SK-N-SH (cell line): ENCODE measurements at regions not wholly inside any gene's neighbourhood (a gene's known extent, or its start where the extent isn't known, plus 50 kb on each side); places are given as distances from the start of the nearest gene placed in this dataset.
"Not testable (repeated sequence)": the region's sequence is repeated elsewhere in the genome, so short reads cannot be mapped to it uniquely, and the experiment has no call there.

ENCODE experiments used
- CTCF ChIA-PET: fragments of 300-600, 350-600 bp; formaldehyde crosslinking; extraction: SDS; loops from one replicate; lab custom pipeline; 2021; lab: Yijun Ruan, JAX
- POLR2A ChIA-PET: fragments of 350-600 bp; sonication (Branson Sonifier 250); formaldehyde crosslinking; extraction: SDS; loops from one replicate; lab custom pipeline; 2020; ENCODE audit warnings: antibody characterized with exemption, inconsistent platforms; lab: Yijun Ruan, JAX
- DNase-seq: peaks from one replicate; pipeline ENCODE4 v3.0.0; 2012
- H2AFZ ChIP-seq: fragments of 200-600 bp; sonication (generic); 2 replicates; pipeline ENCODE4 v1.8.1; 2016; ENCODE audit warnings: antibody characterized with exemption, mild to moderate bottlenecking, low read depth
- H3F3A ChIP-seq: fragments of 200-600 bp; sonication (generic); replicated peaks from 2 replicates; pipeline ENCODE3; 2016; ENCODE audit warnings: antibody characterized with exemption, mild to moderate bottlenecking; ENCODE audit not compliant: insufficient read depth
- H3K27ac ChIP-seq, 2 experiments: fragments of 200-500 bp in 1 of 2; fragments of 200-600 bp in 1 of 2; sonication (Bioruptor generic) in 1 of 2; sonication (generic), shearing (Covaris generic) in 1 of 2; 2 replicates each; pipeline versions ENCODE4 v1.5.1 to v1.6.1; 2014 to 2016; ENCODE audit warnings: low read depth in 2 of 2, inconsistent platforms in 1 of 2, low read length in 1 of 2, mild to moderate bottlenecking in 1 of 2, mixed read lengths in 1 of 2
- H3K27me3 ChIP-seq: fragments of 200-600 bp; sonication (generic), shearing (Covaris generic); 2 replicates; pipeline ENCODE4 v1.6.1; 2016; ENCODE audit warnings: mixed run types; ENCODE audit not compliant: insufficient read depth
- H3K36me3 ChIP-seq, 2 experiments: fragments of 200-500 bp in 1 of 2; fragments of 200-600 bp in 1 of 2; sonication (Bioruptor generic) in 1 of 2; sonication (generic) in 1 of 2; replicated peaks in 1 of 2; 2 replicates each; pipeline versions ENCODE3 to v1.5.1; 2014 to 2016; ENCODE audit warnings: low read length in 1 of 2, mild to moderate bottlenecking in 1 of 2; ENCODE audit not compliant: insufficient read depth in 2 of 2, control insufficient read depth in 1 of 2
- H3K4me1 ChIP-seq, 2 experiments: fragments of 200-500 bp in 1 of 2; fragments of 200-600 bp in 1 of 2; sonication (Bioruptor generic) in 1 of 2; sonication (generic), shearing (Covaris generic) in 1 of 2; 2 replicates each; pipeline versions ENCODE4 v1.5.1 to v1.6.1; 2014 to 2016; ENCODE audit warnings: low read depth in 1 of 2, low read length in 1 of 2, mixed run types in 1 of 2; ENCODE audit not compliant: insufficient read depth in 2 of 2, control insufficient read depth in 1 of 2
- H3K4me2 ChIP-seq: fragments of 200-600 bp; sonication (generic), shearing (Covaris generic); 2 replicates; pipeline ENCODE4 v1.6.1; 2017; ENCODE audit warnings: mixed run types
- H3K4me3 ChIP-seq, 2 experiments: fragments of 200-500 bp in 1 of 2; fragments of 200-600 bp in 1 of 2; sonication (Bioruptor generic) in 1 of 2; sonication (generic), shearing (Covaris generic) in 1 of 2; 2 replicates each; pipeline versions ENCODE4 v1.5.1 to v1.8.1; 2014 to 2016; ENCODE audit warnings: low read depth in 2 of 2, inconsistent platforms in 1 of 2, low read length in 1 of 2, mild to moderate bottlenecking in 1 of 2, mixed read lengths in 1 of 2, moderate library complexity in 1 of 2
- H3K79me2 ChIP-seq: fragments of 200-600 bp; sonication (generic); 2 replicates; pipeline ENCODE4 v1.8.1; 2017; ENCODE audit warnings: mild to moderate bottlenecking; ENCODE audit not compliant: insufficient read depth
- H3K9ac ChIP-seq: fragments of 200-600 bp; sonication (generic); 2 replicates; pipeline ENCODE4 v1.6.1; 2017; ENCODE audit warnings: mixed run types
- H3K9me2 ChIP-seq: fragments of 200-600 bp; sonication (generic); 2 replicates; pipeline ENCODE4 v1.6.1; 2017; ENCODE audit warnings: mixed run types
- H3K9me3 ChIP-seq: fragments of 200-600 bp; sonication (generic); 2 replicates; pipeline ENCODE4 v1.6.1; 2017; ENCODE audit warnings: mixed run types, mild to moderate bottlenecking, moderate library complexity
- H4K20me1 ChIP-seq: fragments of 200-600 bp; sonication (generic); 2 replicates; pipeline ENCODE4 v1.6.1; 2017; ENCODE audit warnings: mild to moderate bottlenecking, mixed run types; ENCODE audit not compliant: insufficient read depth
- FOSL2 ChIP-seq: IDR thresholded peaks from 2 replicates; pipeline ENCODE4 v1.4.0; 2012; ENCODE audit warnings: low read depth, mild to moderate bottlenecking, moderate library complexity, borderline replicate concordance
- FOXJ3 ChIP-seq: sonication (generic); formaldehyde crosslinking; IDR thresholded peaks from 2 replicates; pipeline ENCODE4 v1.5.1; 2020; ENCODE audit warnings: mild to moderate bottlenecking, missing genetic modification reagents
- GATA2 ChIP-seq: sonication (generic); formaldehyde crosslinking; IDR thresholded peaks from 2 replicates; pipeline ENCODE4 v1.5.0; 2020; ENCODE audit warnings: mild to moderate bottlenecking, missing genetic modification reagents
- MEF2A ChIP-seq: IDR thresholded peaks from 2 replicates; pipeline ENCODE4 v1.4.0; 2012; ENCODE audit warnings: low read depth, borderline replicate concordance
- MXI1 ChIP-seq: IDR thresholded peaks from 2 replicates; pipeline ENCODE4 v1.6.1; 2012; ENCODE audit warnings: mild to moderate bottlenecking, low read depth, low read length, improper control_type of control experiment
- SIN3A ChIP-seq: IDR thresholded peaks from 2 replicates; pipeline ENCODE4 v1.6.1; 2012; ENCODE audit warnings: low read depth, mild to moderate bottlenecking, low read length, moderate library complexity, borderline replicate concordance
- YY1 ChIP-seq: IDR thresholded peaks from 2 replicates; pipeline ENCODE4 v1.4.0; 2012; ENCODE audit warnings: low read depth, mild to moderate bottlenecking
- WGBS: methylation state at CpG from one replicate; pipeline ENCODE4 v1.1.6; 2017; ENCODE audit warnings: low lambda C conversion rate; 5-methylcytosine and 5-hydroxymethylcytosine counted together
- TF ChIP-seq, protein P1 (sequence below): IDR thresholded peaks from 2 replicates; pipeline ENCODE4 v1.4.0; 2012; ENCODE audit warnings: low read depth, borderline replicate concordance

DNA sequence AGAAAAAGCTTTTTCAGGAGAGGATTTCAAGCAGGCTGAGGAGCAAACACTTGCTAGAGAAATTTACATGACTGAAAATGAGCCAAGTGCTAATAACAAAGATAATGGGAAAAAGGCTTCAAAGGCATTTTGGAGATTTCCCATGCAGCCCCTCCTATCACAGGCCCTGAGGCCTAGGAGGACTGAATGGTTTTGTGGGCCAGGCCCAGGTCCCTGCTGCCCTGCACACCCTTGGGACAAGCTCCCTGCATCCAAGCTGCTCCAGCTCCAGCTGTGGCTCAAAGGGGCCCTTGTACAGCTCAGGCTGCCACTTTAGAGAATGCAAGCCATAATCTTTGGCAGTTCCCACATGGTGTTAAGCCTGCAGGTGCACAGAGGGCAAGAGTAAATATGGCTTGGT lies 154.0 kb upstream of the LMNTD1 start (continued):
- TF ChIP-seq FOXJ3 (CRISPR knock-in tag) = no peak

DNA sequence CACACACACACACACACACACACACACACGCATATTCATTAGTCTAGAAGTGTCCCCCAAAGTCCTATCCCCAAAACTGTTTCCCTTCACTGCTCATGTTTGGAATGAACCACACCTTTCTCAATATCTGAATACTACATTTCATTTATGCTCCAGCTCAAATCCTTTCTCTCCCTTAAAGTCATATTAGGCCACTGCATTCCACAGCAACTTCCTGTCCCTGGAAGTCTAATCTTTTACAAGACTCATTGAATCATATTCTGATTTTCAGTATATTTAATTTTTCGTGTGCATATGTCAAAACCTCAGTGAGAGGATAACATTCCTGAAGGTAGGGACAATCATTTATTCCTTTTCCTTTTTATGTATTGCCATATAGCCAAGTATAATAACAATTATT lies 155.6 kb upstream of the LMNTD1 start:
- TF ChIP-seq MEF2A = no peak
- TF ChIP-seq YY1 = no peak
- TF ChIP-seq FOSL2 = no peak
- TF ChIP-seq FOXJ3 (CRISPR knock-in tag) = no peak
- TF ChIP-seq, protein P1, sequence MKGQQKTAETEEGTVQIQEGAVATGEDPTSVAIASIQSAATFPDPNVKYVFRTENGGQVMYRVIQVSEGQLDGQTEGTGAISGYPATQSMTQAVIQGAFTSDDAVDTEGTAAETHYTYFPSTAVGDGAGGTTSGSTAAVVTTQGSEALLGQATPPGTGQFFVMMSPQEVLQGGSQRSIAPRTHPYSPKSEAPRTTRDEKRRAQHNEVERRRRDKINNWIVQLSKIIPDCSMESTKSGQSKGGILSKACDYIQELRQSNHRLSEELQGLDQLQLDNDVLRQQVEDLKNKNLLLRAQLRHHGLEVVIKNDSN = no peak
- TF ChIP-seq GATA2 (CRISPR knock-in tag) = no peak
- TF ChIP-seq MXI1 = no peak
- no peaks in the 10 kb centered on the region; the same call in 1 of the 2 replicates for H3K9me2 ChIP-seq
- no peak overlapping the region for H3K27ac ChIP-seq
- H3K79me2 ChIP-seq = no peaks in the 10 kb centered on the region
- ChIA-PET POLR2A (no interaction called here), CTCF (interaction anchor here (0.5 to 1.2 kb wide), 2 partner anchors 18 to 424 kb away, joined by 3 read pairs; no protein-coding TSS in a partner anchor)
- H3K9me3 ChIP-seq = no peaks in the 10 kb centered on the region; the same call in 1 of the 2 replicates
- no peak overlapping the region for H2AFZ ChIP-seq
- no peaks in the 10 kb centered on the region for H4K20me1 ChIP-seq
- DNase-seq = no peak
- H3K4me1 ChIP-seq = no peaks in the 10 kb centered on the region; a peak in 1 of 4 replicates
- no peak overlapping the region for H3K4me3 ChIP-seq
- no peaks in the 10 kb centered on the region for H3K36me3 ChIP-seq
- 51% methylated on average over 2 of the region's 2 CpGs for WGBS
- no peaks in the 10 kb centered on the region for H3F3A ChIP-seq
- no peak overlapping the region for H3K9ac ChIP-seq
- no peak overlapping the region for H3K4me2 ChIP-seq
- H3K27me3 ChIP-seq = no peaks in the 10 kb centered on the region

DNA sequence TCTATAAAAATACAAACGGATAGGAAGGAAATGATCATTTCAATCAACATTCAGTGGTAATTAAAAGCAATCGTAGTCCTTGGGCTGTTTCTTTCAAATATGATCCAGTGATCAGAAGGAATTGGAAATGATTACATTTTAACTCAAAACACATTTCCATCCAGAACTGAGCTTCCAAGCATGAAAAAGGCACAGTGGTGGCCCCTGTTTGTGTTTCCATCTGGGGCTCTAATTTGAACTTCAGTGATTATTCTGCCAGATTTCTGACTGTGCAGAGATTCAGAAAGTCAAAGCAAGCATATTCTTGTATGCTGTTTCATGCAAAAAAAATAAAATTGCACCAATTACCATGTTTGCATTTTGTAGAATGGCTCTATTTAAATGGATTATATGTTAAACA lies 157.0 kb upstream of the LMNTD1 start:
- 76% methylated on average over 2 of the region's 2 CpGs for WGBS
- ChIA-PET CTCF (interaction anchor here (0.7 kb wide), 1 partner anchor 130 kb away, joined by 3 read pairs; no protein-coding TSS in a partner anchor), POLR2A (no interaction called here)
- no peaks in the 10 kb centered on the region for H3K79me2 ChIP-seq
- no peaks in the 10 kb centered on the region for H3F3A ChIP-seq
- no peaks in the 10 kb centered on the region for H3K27me3 ChIP-seq
- no peaks in the 10 kb centered on the region; a peak in 1 of 4 replicates for H3K4me1 ChIP-seq
- H3K27ac ChIP-seq = no peak overlapping the region
- no peaks in the 10 kb centered on the region; the same call in 1 of the 2 replicates for H3K9me3 ChIP-seq
- no peak overlapping the region for H2AFZ ChIP-seq
- no peaks in the 10 kb centered on the region; the same call in 1 of the 2 replicates for H3K9me2 ChIP-seq
- no peaks in the 10 kb centered on the region for H4K20me1 ChIP-seq
- no peak for DNase-seq
- H3K4me3 ChIP-seq = no peak overlapping the region
- no peak overlapping the region for H3K9ac ChIP-seq
- H3K4me2 ChIP-seq = no peak overlapping the region
- no peaks in the 10 kb centered on the region for H3K36me3 ChIP-seq
- no peak for TF ChIP-seq SIN3A
- TF ChIP-seq, all 33 proteins: peak for 0

DNA sequence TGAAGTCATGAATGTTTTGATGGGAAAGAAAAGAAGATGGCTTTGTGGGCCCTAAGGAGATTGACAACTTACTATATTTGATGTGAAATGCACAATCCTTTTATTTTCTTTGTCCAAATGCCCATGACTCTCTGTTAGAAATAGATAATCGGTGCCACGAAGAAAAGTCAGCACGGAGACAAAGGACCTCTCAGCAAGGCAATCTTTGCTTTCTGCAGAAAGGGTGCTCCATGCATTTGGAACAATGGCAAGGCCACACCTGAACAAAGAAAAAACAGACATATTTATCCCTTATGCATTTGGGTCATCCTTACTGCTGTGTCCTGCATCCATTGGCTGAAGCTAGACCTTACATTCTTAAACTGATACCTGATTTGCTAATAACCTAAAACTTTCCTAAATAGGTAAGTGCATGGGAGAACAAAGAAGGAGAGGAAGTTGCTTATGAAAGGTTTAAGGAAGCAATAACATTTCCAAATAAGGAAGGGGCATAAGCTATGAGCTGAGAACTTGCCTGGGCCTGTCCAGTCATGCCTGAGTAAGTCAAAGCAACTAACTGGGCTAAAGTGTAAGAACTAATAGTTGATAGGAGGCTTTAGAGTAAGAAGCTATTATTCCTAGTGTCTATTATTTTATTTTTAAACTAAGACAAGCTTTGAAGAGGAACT lies 158.0 kb upstream of the LMNTD1 start:
- POLR2A ChIA-PET, H3K79me2 ChIP-seq, H3K36me3 ChIP-seq, H4K20me1 ChIP-seq, H2AFZ ChIP-seq, H3K9me3 ChIP-seq, H3K4me2 ChIP-seq, H3K9me2 ChIP-seq, H3K4me1 ChIP-seq, CTCF ChIA-PET, H3K4me3 ChIP-seq, DNase-seq, H3K27me3 ChIP-seq, H3F3A ChIP-seq, H3K9ac ChIP-seq, H3K27ac ChIP-seq: not testable (repeated sequence)
- 92% methylated on average over 3 of the region's 3 CpGs for WGBS
